Urinary bladder (tissue), 3 donors: ENCODE measurements at regions not wholly inside any gene's neighbourhood (a gene's known extent, or its start where the extent isn't known, plus 50 kb on each side); places are given as distances from the start of the nearest gene placed in this dataset.
"Not testable (repeated sequence)": the region's sequence is repeated elsewhere in the genome, so short reads cannot be mapped to it uniquely, and the experiment has no call there.

Experiments used
- DNase-seq: peaks from one replicate; pipeline ENCODE4 v3.0.0-alpha.2; 2015; ENCODE audit errors: extremely low spot score
- H3K27ac ChIP-seq: one replicate; pipeline ENCODE4 v1.5.1; 2013; ENCODE audit warnings: low read depth, mild to moderate bottlenecking, moderate library complexity
- H3K36me3 ChIP-seq: one replicate; pipeline ENCODE4 v1.6.1; 2013; ENCODE audit warnings: mild to moderate bottlenecking, moderate library complexity; ENCODE audit not compliant: insufficient read depth
- H3K4me1 ChIP-seq: one replicate; pipeline ENCODE4 v1.6.1; 2013; ENCODE audit warnings: mild to moderate bottlenecking, moderate library complexity; ENCODE audit not compliant: insufficient read depth
- H3K4me3 ChIP-seq: one replicate; pipeline ENCODE4 v1.5.1; 2013; ENCODE audit warnings: low read depth, low read length
- WGBS: extraction: QIAGEN DNeasy Blood & Tissue Kit; methylation state at CpG from one replicate; pipeline ENCODE4 v1.1.7; 2013; 5-methylcytosine and 5-hydroxymethylcytosine counted together
- donor health status: healthy with polysubstance abuse.
- donor health status: healthy.

DNA sequence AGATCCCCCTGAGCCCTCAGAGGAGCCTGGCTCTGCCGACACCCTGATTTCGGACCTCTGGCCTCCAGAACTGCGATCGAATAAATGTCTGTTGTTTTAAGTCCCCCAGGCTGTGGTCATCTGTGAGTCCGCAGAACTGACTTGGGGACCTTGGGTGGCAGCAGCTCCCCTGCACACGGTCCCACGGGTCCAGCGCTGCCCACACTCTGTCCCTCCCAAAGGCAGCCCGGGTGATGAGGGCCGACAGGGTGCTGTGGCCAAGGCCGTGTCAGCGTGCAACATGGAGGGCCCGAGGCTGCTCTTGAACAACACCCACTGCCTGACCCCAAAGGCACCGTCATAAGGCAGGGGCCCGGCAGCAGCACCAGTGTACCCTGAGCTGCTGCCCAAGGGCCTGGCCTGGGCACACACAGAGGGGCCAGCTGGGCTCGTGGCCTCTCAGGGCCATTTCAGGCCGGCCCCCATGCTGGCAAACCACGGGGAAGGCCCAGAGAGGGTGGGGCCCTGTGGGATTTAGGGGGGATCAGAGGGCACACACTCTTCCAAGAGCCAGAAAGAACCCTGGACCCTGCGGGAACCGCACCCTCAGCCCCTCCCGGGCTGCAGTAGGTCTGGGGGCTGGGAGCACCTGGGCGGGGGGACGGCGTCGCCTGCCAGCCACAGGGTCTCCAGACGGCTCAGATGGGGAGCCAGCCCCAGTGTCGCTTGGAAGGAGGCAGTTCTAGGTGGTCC lies 77.1 kb upstream of the PRR5 start:
- no peak for DNase-seq
- 87% methylated on average over 27 of the region's 27 CpGs for WGBS
- Histone ChIP-seq H3K36me3 (no peaks in the 10 kb centered on the region), H3K27ac (no peak overlapping the region), H3K4me3 (no peak overlapping the region), H3K4me1 (no peaks in the 10 kb centered on the region)

GRCh38 chr22:44623771-44624510 lies 78.1 kb upstream of the PRR5 start:
- Histone ChIP-seq H3K36me3 (no peaks in the 10 kb centered on the region), H3K4me1 (no peaks in the 10 kb centered on the region), H3K4me3 (no peak overlapping the region), H3K27ac (no peak overlapping the region)
- DNase-seq: no peak
- 59% methylated on average over 24 of the region's 24 CpGs for WGBS

DNA sequence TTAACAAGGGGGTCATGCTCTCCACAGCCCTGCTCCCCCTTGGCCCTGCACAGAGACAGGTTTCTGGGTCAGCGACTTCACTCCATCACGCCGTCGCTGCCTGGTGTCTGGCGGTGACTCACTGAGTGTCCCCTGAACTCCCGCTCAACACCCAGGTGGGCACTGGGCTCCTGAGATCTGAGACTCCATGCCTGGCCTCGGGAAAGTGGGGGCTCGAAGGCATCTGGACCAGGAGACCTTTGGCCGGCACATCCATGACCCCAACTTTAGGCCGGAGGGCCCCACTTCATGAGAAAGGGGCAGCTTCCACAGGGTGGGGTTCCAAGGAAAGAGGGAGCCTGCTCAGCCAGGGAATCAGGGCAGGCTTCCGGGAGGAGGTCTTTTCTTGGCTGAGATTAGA lies 79.3 kb upstream of the PRR5 start:
- no peaks in the 10 kb centered on the region for H3K36me3 ChIP-seq
- H3K27ac ChIP-seq: no peak overlapping the region
- DNase-seq: no peak
- H3K4me1 ChIP-seq: no peaks in the 10 kb centered on the region
- WGBS: 78% methylated on average over 11 of the region's 11 CpGs
- no peak overlapping the region for H3K4me3 ChIP-seq

- Histone ChIP-seq H3K36me3 (no peaks in the 10 kb centered on the region), H3K4me3 (no peak overlapping the region), H3K4me1 (no peaks in the 10 kb centered on the region), H3K27ac (no peak overlapping the region)
- 57% methylated on average over 8 of the region's 8 CpGs for WGBS
- no peak for DNase-seq
These were observed 79.9 kb upstream of the PRR5 start for GRCh38 chr22:44622147-44622427.

GRCh38 chr22:44621401-44622146 lies 80.4 kb upstream of the PRR5 start:
- 87% methylated on average over 21 of the region's 21 CpGs for WGBS
- DNase-seq: no peak
- Histone ChIP-seq H3K4me3 (no peak overlapping the region), H3K36me3 (no peaks in the 10 kb centered on the region), H3K4me1 (no peaks in the 10 kb centered on the region), H3K27ac (no peak overlapping the region)

DNA sequence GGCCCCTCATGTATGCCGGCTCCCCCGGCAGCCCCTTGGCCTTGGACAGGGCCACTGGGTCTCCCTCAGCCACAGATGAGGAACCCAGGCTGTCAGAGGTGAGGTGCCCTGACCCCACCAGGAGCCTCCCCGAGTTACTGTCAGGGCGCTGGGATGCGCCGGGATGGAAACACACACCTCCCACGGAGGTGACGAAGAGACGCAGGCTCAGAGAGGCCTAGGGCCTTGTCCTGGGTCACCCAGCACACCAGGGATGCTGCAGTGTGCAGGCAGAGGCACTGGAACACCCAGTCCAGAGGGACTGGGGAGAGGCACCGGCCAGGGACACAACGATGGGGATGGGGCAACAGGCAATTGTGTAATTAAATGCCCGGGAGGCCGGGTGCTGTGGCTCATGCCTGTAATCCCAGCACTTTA lies 81.2 kb upstream of the PRR5 start:
- Histone ChIP-seq H3K27ac (no peak overlapping the region), H3K4me1 (no peaks in the 10 kb centered on the region), H3K36me3 (no peaks in the 10 kb centered on the region), H3K4me3 (no peak overlapping the region)
- no peak for DNase-seq
- 66% methylated on average over 13 of the region's 13 CpGs for WGBS

- H3K27ac ChIP-seq: no peak overlapping the region
- 17% methylated on average over 48 of the region's 48 CpGs for WGBS
- no peak overlapping the region for H3K4me3 ChIP-seq
- no peaks in the 10 kb centered on the region for H3K36me3 ChIP-seq
- peak; percentile 73 for DNase-seq
- H3K4me1 ChIP-seq: no peaks in the 10 kb centered on the region
These were observed 81.7 kb upstream of the PRR5 start for GRCh38 chr22:44620129-44620840.

DNA sequence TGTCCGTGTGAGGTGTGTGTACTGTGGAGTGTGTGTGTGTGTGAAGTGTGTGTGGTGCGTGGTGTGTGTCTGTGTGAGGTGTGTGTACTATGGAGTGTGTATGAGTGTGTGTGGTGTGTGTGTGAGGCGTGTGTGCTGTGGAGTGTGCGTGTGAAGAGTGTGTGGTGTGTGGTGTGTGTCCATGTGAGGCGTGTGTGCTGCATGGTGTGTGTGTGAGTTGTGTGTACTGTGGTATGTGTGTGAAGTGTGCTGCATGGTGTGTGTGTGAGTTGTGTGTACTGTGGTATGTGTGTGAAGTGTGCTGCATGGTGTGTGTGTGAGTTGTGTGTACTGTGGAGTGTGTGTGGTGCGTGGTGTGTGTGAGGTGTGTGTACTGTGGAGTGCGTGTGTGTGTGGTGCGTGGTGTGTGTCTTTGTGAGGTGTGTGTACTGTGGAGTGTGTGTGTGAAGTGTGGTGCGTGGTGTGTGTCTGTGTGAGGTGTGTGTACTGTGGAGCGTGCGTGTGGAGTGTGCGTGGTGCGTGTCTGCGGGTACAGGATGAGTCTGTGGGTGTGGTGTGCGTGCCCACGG lies 82.4 kb upstream of the PRR5 start:
- H3K4me1 ChIP-seq, H3K36me3 ChIP-seq, H3K4me3 ChIP-seq, H3K27ac ChIP-seq, DNase-seq: not testable (repeated sequence)
- 70% methylated on average over 16 of the region's 16 CpGs for WGBS

DNA sequence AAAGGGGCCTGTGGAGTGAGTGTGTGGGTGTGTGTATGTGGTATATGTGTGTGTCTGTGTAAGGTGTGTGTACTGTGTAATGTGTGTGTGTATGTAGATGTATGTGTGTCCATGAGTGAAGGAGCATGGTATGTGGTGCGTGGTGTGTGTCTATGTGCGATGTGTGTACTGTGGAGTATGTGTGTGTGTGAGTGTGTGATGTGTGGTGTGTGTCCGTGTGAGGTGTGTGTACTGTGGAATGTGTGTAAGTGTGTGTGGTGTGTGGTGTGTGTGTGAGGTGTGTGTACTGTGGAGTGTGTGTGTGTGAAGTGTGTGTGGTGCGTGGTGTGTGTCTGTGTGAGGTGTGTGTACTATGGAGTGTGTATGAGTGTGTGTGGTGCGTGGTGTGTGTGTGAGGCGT lies 83.1 kb upstream of the PRR5 start:
- 95% methylated on average over 6 of the region's 6 CpGs for WGBS
- DNase-seq, H3K4me1 ChIP-seq, H3K4me3 ChIP-seq, H3K27ac ChIP-seq, H3K36me3 ChIP-seq: not testable (repeated sequence)

GRCh38 chr22:44618400-44618799 lies 83.6 kb upstream of the PRR5 start:
- WGBS: 72% methylated on average over 17 of the region's 17 CpGs
- no peak for DNase-seq
- Histone ChIP-seq H3K36me3 (no peaks in the 10 kb centered on the region), H3K4me3 (no peak overlapping the region), H3K4me1 (no peaks in the 10 kb centered on the region), H3K27ac (no peak overlapping the region)

DNA sequence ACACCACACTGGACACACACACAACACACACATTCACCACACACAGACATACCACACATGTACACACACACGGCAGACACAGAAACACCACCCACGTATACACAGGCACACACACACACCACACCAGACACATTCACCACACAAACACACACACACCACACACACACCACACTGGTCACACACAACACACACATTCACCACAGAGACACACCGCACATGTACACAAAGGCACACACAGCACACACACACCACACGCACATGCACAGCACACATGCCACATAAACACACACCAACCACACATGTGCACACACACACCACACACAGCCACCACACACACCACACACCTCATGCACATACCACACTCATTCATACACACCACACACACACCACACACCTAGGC lies 84.2 kb upstream of the PRR5 start:
- 95% methylated on average over 4 of the region's 4 CpGs for WGBS

DNA sequence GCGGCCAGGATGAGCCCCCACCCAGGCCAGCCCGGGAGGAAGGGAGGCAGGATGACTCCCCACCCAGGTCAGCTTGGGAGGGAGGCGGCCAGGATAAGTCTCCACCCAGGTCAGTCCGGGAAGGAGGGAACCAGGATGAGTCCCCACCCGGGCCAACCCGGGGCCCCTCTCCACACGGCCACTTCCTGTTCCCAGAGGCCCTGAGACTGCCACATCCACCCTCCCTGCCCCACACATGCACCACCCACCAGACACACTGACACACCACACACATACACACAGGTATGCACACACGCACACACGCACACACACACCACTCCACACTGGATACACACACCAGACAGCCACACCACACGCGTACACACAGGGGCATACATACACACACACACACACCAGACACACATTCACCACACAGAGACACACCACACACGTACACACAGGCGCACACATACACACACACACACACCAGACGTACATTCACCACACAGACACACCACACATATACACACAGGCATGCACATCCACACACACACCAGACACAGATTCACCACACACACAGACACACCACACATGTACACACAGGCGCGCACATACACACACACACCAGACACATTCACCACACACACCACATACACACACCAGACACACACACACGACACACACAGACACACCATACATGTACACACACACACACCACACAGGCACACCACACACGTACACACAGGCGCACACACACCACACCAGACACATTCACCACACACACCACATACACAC lies 84.9 kb upstream of the PRR5 start:
- DNase-seq: no peak
- Histone ChIP-seq H3K36me3 (no peaks in the 10 kb centered on the region), H3K4me3 (no peak overlapping the region), H3K27ac (no peak overlapping the region), H3K4me1 (no peaks in the 10 kb centered on the region)
- WGBS: 67% methylated on average over 19 of the region's 19 CpGs

More for the DNA sequence above, 84.2 kb upstream of the PRR5 start:
- DNase-seq: no peak
- Histone ChIP-seq H3K27ac (no peak overlapping the region), H3K4me3 (no peak overlapping the region), H3K36me3 (no peaks in the 10 kb centered on the region), H3K4me1 (no peaks in the 10 kb centered on the region)

DNA sequence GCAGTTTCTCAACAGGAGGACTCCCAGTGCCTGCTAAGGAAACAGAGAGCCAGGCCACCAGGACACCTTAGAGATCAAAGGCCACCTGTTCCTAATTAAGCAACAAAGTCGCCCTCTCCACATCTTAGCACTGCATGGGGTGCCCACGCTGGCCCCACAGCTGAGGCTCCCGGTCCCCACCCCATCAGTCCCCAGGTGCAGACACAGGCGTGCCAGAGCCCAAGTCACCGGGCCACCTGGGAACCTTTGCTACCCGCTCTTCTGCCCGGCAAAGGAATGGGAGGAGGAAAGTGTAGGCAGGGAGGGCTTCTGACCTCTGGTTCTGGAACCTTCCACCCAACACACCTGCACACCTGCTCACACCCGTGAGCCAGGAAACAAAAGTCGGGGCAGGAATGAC lies 85.5 kb upstream of the PRR5 start:
- no peak for DNase-seq
- Histone ChIP-seq H3K4me3 (no peak overlapping the region), H3K4me1 (no peaks in the 10 kb centered on the region), H3K36me3 (no peaks in the 10 kb centered on the region), H3K27ac (no peak overlapping the region)
- whole genome bisulfite sequencing: 77% methylated on average over 9 of the region's 9 CpGs
